Left hindlimb (tissue), 1 donor: ENCODE measurements at regions not wholly inside any gene's neighbourhood (a gene's known extent, or its start where the extent isn't known, plus 50 kb on each side); places are given as distances from the start of the nearest gene placed in this dataset.
"Not testable (repeated sequence)": the region's sequence is repeated elsewhere in the genome, so short reads cannot be mapped to it uniquely, and the experiment has no call there.

Experiments used
- DNase-seq: peaks from one replicate; pipeline ENCODE4 v3.0.0-alpha.2; 2018

DNA sequence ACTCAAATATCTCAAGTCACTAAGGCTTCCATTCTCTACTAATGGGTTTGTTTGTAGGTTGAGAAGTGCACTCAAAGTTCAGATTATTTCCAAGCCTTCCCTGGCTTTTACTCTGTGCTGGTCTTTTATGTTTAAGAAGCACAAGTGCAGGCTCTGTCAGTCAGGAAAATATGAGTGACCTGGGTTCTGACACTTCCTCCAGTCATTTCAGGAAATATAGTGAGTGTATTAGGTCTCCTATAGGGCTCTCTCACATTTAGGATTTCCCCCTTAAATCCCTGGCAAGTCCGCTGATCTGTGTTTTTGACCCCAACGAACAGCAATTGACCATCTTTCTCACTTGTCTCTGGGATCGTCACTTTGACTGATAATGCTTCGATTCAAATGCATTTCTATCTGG is 210.2 kb downstream of the ARPP21 start:
- DNase-seq, result no peak

DNA sequence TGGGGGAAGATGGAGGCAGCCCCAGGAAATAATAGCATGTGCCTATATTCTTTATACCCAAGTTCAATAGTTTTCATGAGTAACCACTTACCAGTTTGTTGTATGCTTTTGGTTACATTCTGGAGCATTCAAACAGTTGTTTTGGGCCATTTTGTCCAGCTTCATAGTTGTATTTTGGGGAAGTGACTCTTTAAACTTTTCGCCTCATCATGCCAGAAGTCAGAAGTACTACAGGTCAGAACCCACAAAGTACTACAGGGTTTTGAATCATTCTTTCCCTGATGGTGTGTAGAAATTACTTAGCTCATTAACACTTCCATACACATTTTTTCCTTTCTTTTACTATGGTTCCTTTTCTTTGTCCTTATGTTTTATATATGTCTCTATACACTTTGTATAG is 210.6 kb downstream of the ARPP21 start:
- DNase-seq, result no peak

- DNase-seq, result no peak
These were observed 217.7 kb downstream of the ARPP21 start for GRCh38 chr3:35857004-35857403.

- DNase-seq, result no peak
These were observed 222.7 kb downstream of the ARPP21 start for GRCh38 chr3:35862057-35862456.

- no peak for DNase-seq
These were observed 225.5 kb downstream of the ARPP21 start for GRCh38 chr3:35864871-35865270.

DNA sequence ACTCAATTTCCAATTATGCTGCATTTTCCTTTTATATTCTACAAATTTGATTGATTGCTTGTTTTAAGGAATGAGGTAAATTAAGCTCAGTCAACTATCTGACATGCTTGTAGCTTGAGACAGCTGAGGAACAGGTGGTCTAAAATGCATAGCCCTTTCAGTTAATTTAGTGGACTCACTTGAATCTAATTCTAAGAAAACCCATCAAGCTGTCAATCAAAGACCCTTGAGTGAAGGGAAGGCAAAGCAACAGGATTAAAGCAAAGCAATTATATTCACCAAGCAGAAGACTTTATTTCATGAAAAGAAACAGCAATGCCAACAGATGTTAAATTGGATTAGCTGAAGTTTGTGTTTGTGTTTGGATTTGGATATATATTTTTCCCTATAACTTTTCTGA is 228.5 kb downstream of the ARPP21 start:
- DNase-seq, result no peak

DNA sequence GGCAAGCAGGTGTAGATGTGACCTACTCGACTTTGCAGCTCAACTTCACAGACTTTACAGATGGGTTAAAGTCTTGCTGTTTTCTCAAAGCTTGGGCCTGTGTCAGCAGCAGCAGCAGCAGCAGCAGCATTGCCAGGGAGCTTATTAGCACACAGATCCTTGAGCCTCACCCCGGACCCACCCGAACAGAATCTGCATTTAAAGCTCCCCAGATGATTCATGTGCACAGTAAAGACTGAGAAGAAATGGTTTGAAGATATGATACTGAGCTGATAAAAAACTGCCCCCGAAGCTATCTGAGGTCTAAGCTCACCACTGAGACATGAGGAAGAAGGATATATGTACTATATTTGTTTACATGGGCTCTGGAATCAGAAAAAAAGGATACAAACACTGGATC is 231.7 kb downstream of the ARPP21 start:
- no peak for DNase-seq

GRCh38 chr3:35883929-35884328 is 244.6 kb downstream of the ARPP21 start:
- no peak for DNase-seq

GRCh38 chr3:35894735-35895134 is 255.4 kb downstream of the ARPP21 start:
- no peak for DNase-seq

- DNase-seq, result no peak
These were observed 259.9 kb downstream of the ARPP21 start for GRCh38 chr3:35899245-35899644.

DNA sequence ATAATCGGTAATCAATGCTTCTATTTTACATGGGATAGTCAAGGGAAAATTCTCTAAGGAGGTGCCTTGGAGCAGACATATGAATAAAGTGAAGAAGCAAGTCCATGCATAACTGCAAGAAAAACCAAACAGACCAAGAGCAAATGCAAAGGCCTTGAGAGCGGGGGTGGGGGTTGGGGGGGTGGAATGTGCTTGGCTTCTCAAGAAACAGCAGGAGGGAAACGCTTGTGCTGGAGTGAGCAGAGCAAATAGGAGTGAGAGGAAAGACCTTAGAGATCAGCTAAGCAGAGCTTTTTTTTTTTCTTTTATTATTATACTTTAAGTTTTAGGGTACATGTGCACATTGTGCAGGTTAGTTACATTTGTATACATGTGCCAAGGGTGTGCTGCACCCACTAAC is 260.8 kb downstream of the ARPP21 start:
- no peak for DNase-seq

DNA sequence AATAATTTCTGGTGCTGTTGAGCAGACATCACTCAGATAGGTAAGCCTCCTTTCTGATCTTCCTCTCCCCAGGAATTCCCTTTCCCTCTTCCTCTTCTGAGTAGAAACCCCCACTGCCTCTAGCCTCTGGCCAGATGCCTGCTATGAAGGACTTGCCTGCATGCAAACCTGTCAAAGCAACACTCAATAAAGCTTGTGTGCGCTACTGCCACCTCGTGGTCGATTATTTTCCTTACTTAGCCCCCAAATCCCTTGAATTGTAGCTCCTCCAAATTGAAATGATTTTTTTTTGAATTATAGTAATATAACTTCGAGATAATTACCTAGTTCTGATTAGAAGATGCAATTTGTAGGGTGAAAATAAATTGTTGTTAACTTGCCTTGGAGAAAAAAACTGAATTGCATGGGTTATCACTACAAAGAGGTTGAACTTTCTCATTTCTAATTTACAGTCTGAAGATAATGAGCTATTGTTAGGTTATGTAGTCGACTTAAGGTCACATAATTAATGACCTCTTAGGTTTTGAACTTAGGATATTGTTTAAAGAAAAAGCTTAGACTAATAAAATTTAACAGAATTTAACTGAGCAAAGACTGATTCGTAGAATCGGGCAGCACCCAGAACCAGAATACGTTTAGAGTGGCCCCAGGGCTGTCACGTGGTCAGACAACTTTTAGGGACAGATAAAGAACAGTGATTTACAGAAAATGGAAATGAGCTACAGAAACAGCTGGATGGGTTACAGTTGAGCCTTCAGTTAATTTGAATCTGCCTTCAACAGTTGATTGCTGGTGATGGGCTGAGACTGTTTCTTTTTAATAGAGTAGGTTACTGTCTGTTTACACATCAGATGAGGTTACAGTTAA is 269.3 kb downstream of the ARPP21 start:
- DNase-seq, result peak; percentile 56

DNA sequence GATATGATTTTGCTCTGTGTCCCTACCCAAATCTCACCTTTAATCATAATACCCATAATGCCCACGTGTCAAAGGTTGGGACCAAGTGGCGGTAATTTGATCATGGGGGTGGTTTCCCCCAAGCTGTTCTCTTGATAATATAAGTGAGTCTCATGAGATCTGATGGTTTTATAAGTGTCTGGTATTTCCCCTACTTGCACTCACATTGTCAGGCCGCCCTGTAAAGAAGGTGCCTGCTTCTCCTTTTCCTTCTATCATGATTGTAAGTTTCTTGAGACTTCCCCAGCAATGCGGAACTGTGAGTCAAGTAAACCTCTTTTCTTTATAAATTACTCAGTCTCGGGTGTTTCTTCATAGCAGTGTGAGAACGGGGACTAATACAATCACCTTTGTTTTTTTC is 279.8 kb downstream of the ARPP21 start:
- DNase-seq, result no peak

DNA sequence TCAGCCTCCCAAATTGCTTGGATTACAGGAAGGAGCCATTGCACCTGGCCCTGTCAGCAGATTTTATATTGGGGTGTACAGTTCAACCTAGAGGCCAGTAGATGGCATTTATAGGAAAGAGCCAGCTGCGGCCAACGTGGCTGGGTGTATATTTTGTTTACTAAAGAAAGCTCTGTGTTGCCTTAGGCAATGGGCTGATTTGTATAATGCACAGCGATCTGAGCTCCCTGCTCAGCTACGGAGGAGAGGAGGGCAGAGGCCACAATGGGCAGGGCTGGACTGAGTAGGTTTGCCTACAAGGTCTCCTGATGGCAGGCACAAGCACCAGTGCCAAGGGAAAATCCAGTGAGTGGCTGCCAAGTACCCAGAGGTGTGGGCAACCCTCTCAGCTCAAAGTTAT is 282.4 kb downstream of the ARPP21 start:
- DNase-seq, result no peak

GRCh38 chr3:35924070-35924469 is 284.7 kb downstream of the ARPP21 start:
- not testable (repeated sequence) for DNase-seq

DNA sequence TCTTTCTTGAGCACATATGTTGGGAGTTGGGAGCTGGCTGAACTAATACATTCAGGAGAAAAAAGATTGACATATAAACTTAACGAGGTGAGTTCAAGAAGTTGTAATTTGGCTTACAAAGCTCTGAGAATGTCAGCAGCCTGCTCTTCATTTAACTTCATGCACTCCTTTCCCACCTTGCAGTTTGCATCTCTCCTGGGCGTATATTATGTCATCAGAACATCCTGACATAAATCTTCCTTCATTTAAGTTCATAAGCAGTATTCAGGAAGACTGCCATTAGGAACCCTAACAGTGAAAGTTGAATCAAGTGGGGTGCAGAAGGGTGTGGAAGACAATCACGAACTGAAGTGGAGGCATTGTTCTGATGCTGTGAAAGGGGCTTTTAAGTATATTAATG is 288.1 kb downstream of the ARPP21 start:
- no peak for DNase-seq

GRCh38 chr3:35929158-35929557 is 289.8 kb downstream of the ARPP21 start:
- DNase-seq, result no peak

GRCh38 chr3:35931867-35932266 is 292.5 kb downstream of the ARPP21 start:
- no peak for DNase-seq

GRCh38 chr3:35932995-35933394 is 293.7 kb downstream of the ARPP21 start:
- DNase-seq, result no peak

DNA sequence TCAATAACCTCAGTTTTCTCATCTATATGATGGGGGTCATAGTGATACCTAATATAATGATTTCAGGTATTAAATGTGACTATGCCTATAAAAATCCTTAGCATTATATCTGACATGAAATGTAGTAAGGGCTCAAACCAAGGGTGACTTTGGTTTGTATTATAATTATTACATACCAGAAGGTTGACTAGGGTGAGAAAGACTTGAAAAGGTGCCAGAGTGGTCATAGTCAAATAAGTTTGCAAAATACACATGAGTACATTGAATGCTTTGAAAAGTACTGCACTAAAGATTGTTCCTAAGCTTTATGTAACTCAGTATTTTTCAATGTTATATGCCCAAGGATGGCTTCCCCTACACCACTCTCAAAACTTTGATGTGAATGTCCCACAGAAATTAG is 297.2 kb downstream of the ARPP21 start:
- no peak for DNase-seq

DNA sequence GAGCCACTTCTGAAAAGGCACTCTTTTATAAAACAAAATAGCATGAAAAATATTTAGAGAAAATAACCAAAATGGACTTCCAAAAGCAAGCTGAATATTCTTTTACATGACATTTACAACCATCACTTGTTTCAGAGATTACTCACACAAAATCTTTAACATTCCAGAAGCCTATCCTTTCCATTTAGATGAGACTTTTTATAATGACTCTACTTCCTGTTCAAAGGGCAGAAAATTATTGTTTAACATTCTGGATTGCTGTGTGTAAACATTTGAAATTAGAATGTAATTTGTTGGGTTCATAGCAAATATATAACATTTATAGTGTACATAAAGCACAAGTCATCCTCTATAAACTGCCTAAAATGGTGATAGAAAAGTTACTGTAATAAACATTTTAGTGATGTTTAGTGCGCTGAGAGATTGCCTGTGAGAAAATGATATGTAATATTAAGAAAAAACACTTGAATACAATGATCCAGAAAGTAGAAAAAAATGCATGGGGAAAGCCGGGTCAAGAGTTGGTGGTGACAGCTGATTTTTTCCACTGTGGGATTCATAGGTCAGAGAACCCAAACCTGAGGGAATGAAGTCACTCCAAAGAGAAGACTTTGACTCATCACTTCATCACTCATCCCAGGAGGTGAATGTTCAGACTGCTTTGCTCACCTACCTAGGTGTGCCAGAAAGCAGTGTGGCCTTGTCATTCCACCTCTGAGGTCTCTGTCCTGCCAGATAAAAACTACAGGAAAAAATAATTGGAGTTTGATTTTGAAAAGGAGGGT is 305.8 kb downstream of the ARPP21 start:
- no peak for DNase-seq

DNA sequence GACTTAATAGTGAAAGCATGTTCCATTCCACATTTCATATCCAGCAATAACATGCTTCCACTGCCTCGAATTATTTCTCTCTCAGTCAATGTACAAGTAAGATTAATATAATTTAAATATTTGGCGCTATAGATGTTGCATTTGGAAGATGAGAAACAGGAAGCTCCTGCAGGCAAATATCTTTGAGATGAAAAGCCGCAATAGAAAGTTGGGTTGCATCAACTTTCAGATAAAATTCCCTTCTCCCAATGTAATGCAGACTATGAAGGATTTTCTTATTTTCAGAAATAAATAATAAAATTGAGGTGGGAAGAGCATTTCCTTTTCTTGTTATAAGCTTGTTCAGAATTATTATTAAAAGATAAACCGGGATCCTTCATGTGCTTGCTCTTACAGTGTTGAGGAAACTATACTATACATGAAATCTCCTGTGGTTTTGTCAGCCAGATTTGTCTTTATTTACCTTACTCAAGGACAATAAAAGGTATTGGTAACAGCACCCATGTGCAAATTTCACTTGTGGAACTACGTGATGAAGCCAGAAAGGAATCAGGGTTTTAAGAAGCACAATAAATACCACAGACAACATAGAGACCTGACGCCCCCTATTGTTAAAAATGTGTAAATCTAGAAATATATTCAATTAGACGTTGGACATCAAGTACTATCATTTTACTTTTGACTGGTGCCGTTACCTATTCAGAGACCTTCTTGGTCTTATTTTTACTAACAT is 307.0 kb downstream of the ARPP21 start:
- DNase-seq, result no peak

DNA sequence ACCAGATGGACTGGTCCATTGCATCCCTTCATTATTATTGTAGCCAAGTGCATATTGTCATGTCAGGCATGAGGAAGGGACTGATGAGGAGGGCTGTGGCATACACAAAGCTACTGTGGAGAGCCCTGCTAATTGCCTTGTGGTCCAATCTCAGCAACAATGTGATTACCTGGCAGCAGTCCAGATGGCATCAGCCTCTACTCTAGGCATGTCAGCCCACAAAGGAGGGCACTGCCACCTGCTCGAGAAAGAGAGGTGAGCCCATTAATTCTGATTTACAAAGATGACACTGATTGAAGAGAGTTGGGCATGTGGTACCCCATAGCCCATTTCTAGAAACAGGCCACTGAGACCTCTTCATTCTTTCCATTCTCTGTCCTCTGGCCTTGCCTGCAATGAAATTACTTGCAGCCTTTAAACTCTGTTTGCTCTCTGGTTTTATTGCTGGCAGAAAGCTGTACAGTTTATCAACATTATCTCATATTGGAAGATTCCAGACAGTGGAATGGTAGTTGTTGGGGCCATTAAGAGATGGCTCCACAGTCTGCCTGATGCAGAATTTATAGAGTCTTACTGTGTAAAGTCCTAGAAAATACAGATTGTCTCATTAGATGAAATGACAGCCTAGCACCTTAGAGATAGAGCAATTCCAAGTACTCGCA is 307.7 kb downstream of the ARPP21 start:
- no peak for DNase-seq
